GM12892 (cell line): ENCODE measurements at regions not wholly inside any gene's neighbourhood (a gene's known extent, or its start where the extent isn't known, plus 50 kb on each side); places are given as distances from the start of the nearest gene placed in this dataset.

Source experiments
- POLR2AphosphoS5 ChIP-seq: IDR thresholded peaks from 2 replicates; pipeline ENCODE4 v1.6.1; 2011; ENCODE audit warnings: low read depth, low read length, control low read depth
- TAF1 ChIP-seq: IDR thresholded peaks from 2 replicates; pipeline ENCODE4 v1.6.1; 2011; ENCODE audit warnings: low read depth, mild to moderate bottlenecking, control low read depth, low read length, borderline replicate concordance

DNA sequence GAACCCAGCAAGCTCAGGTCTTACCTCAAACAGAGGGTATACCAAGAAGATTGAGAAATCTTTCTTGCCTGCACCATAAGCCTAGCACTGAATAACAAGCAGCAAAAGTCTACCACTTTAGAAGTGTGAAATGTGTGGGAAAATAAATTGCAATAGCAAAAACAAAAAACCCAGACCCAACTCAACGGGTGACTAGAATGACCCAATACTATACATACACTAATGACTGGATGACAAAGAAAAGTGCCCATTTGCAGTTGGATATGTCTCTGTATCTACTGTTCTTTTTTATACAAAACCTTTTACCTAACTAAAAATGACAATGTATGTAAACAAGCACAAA lies 950.6 kb downstream of the TRIB2 start:
- no peak for TF ChIP-seq POLR2AphosphoS5
- no peak for TF ChIP-seq TAF1
